Activated T-helper 1 cell treated with anti-CD3 and anti-CD28 coated beads, Interleukin-12 subunit alpha, Interleukin-12 subunit beta, Interleukin-2, Interleukin-4 antibody, amounts not matched to agents 30 ng/mL and 10 ng/mL and 1 ng/mL, durations not matched to agents 14 hours and 24 hours and 36 hours (primary cell): ENCODE measurements at regions not wholly inside any gene's neighbourhood (a gene's known extent, or its start where the extent isn't known, plus 50 kb on each side); places are given as distances from the start of the nearest gene placed in this dataset.

Experiments
- DNase-seq: peaks from one replicate; pipeline ENCODE4 v3.0.0; 2021; ENCODE audit warnings: low spot score
- H3K27ac Mint-ChIP-seq: one replicate; pipeline ENCODE4 v1.8.0; 2021; ENCODE audit warnings: mild to moderate bottlenecking, mixed read lengths
- H3K27me3 Mint-ChIP-seq: one replicate; pipeline ENCODE4 v1.8.0; 2022; ENCODE audit warnings: mild to moderate bottlenecking, moderate library complexity, mixed read lengths; ENCODE audit not compliant: insufficient read depth
- H3K36me3 Mint-ChIP-seq: one replicate; pipeline ENCODE4 v1.8.0; 2021; ENCODE audit warnings: low read depth, mixed read lengths
- H3K4me1 Mint-ChIP-seq: one replicate; pipeline ENCODE4 v1.8.0; 2021; ENCODE audit warnings: low read depth, mixed read lengths
- H3K4me3 Mint-ChIP-seq: one replicate; pipeline ENCODE4 v1.8.0; 2021; ENCODE audit warnings: mild to moderate bottlenecking, moderate library complexity, mixed read lengths
- H3K9me3 Mint-ChIP-seq: one replicate; pipeline ENCODE4 v1.8.0; 2021; ENCODE audit warnings: mixed read lengths
- intact Hi-C: fragments of 100-400 bp; cut with micrococcal nuclease; formaldehyde crosslinking; loops from one replicate; pipeline ENCODE4 v1.15.1; 2024

- no peaks in the 10 kb centered on the region for H3K4me1 Mint-ChIP-seq
- no peaks in the 10 kb centered on the region for H3K36me3 Mint-ChIP-seq
- no peak overlapping the region for H3K27ac Mint-ChIP-seq
- H3K9me3 Mint-ChIP-seq: no peaks in the 10 kb centered on the region
- no peak for DNase-seq
- intact Hi-C loops: loop anchor here (5.0 kb wide), 1 partner anchor 386 kb away; no protein-coding TSS in a partner anchor
- no peaks in the 10 kb centered on the region for H3K27me3 Mint-ChIP-seq
- H3K4me3 Mint-ChIP-seq: no peak overlapping the region
Observed at GRCh38 chr3:76107935-76108570, 322.7 kb upstream of the ZNF717 start.

GRCh38 chr3:76111808-76112207 lies 326.5 kb upstream of the ZNF717 start:
- no peak overlapping the region for H3K4me3 Mint-ChIP-seq
- H3K9me3 Mint-ChIP-seq: no peaks in the 10 kb centered on the region
- no peaks in the 10 kb centered on the region for H3K36me3 Mint-ChIP-seq
- DNase-seq: no peak
- no peak overlapping the region for H3K27ac Mint-ChIP-seq
- intact Hi-C loops: no loop called here
- H3K4me1 Mint-ChIP-seq: no peaks in the 10 kb centered on the region
- H3K27me3 Mint-ChIP-seq: no peaks in the 10 kb centered on the region

- Mint-ChIP-seq H3K27ac (no peak overlapping the region), H3K27me3 (no peaks in the 10 kb centered on the region), H3K4me1 (no peaks in the 10 kb centered on the region), H3K9me3 (peaks cover 9% of the 10 kb centered on the region), H3K4me3 (no peak overlapping the region), H3K36me3 (no peaks in the 10 kb centered on the region)
- intact Hi-C loops: no loop called here
- no peak for DNase-seq
Observed at GRCh38 chr3:76122007-76122406, 336.7 kb upstream of the ZNF717 start.

GRCh38 chr3:76129441-76129840 lies 344.1 kb upstream of the ZNF717 start:
- DNase-seq: no peak
- no peaks in the 10 kb centered on the region for H3K9me3 Mint-ChIP-seq
- H3K4me3 Mint-ChIP-seq: no peak overlapping the region
- H3K36me3 Mint-ChIP-seq: no peaks in the 10 kb centered on the region
- no peaks in the 10 kb centered on the region for H3K4me1 Mint-ChIP-seq
- intact Hi-C loops: no loop called here
- no peak overlapping the region for H3K27ac Mint-ChIP-seq
- H3K27me3 Mint-ChIP-seq: no peaks in the 10 kb centered on the region

GRCh38 chr3:76131396-76132153 lies 346.2 kb upstream of the ZNF717 start:
- no peaks in the 10 kb centered on the region for H3K9me3 Mint-ChIP-seq
- intact Hi-C loops: no loop called here
- no peak overlapping the region for H3K4me3 Mint-ChIP-seq
- H3K36me3 Mint-ChIP-seq: no peaks in the 10 kb centered on the region
- no peak for DNase-seq
- H3K27me3 Mint-ChIP-seq: no peaks in the 10 kb centered on the region
- no peaks in the 10 kb centered on the region for H3K4me1 Mint-ChIP-seq
- no peak overlapping the region for H3K27ac Mint-ChIP-seq

- intact Hi-C loops: no loop called here
- no peak overlapping the region for H3K27ac Mint-ChIP-seq
- no peaks in the 10 kb centered on the region for H3K36me3 Mint-ChIP-seq
- DNase-seq: no peak
- H3K4me1 Mint-ChIP-seq: no peaks in the 10 kb centered on the region
- no peak overlapping the region for H3K4me3 Mint-ChIP-seq
- H3K9me3 Mint-ChIP-seq: no peaks in the 10 kb centered on the region
- no peaks in the 10 kb centered on the region for H3K27me3 Mint-ChIP-seq
Observed at GRCh38 chr3:76132154-76132470, 346.8 kb upstream of the ZNF717 start.

DNA sequence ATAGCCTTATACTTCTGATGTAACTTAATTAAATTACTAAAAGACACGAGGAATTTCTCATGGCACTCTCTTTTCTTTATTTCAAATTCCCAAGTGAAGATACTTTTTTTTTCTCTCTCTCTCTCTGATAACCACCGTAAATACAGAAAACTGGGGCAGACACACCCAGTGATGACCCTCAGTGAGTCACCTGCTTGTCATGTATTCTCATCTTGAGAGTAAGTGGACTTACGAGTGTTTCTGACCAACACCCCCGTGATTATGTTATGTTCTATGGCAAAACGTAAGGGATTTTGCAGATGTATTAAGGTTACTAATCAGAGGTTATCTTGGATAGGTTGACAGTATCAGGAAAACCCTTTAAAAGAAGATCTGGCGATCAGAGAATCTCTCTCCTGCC lies 348.8 kb upstream of the ZNF717 start:
- DNase-seq: no peak
- no peaks in the 10 kb centered on the region for H3K4me1 Mint-ChIP-seq
- H3K27me3 Mint-ChIP-seq: no peaks in the 10 kb centered on the region
- H3K36me3 Mint-ChIP-seq: no peaks in the 10 kb centered on the region
- no peaks in the 10 kb centered on the region for H3K9me3 Mint-ChIP-seq
- intact Hi-C loops: no loop called here
- H3K27ac Mint-ChIP-seq: no peak overlapping the region
- no peak overlapping the region for H3K4me3 Mint-ChIP-seq

DNA sequence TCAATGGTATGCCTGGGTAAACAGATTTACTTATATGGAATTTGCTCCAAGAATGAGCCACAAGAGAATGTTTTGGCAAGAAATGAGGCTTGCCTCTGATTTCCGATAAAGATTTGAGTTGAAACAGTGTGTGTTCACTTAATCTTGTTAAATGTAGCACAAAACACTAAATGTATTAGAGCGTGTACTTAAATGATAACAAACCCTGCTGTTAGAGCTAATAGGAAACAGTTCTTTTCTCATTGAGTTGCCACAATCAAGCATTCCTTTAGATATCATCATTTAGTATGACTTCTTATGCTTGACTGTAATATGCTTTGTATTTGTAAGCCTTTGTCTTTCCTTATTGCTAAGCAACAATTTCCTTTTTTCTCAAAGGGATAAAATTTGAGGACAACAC lies 353.6 kb upstream of the ZNF717 start:
- Mint-ChIP-seq H3K4me3 (no peak overlapping the region), H3K4me1 (no peaks in the 10 kb centered on the region), H3K9me3 (peaks cover 4% of the 10 kb centered on the region), H3K27me3 (no peaks in the 10 kb centered on the region), H3K27ac (no peak overlapping the region), H3K36me3 (no peaks in the 10 kb centered on the region)
- no peak for DNase-seq
- intact Hi-C loops: no loop called here

GRCh38 chr3:76147846-76148245 lies 362.5 kb upstream of the ZNF717 start:
- H3K27ac Mint-ChIP-seq: no peak overlapping the region
- H3K27me3 Mint-ChIP-seq: no peaks in the 10 kb centered on the region
- H3K4me1 Mint-ChIP-seq: no peaks in the 10 kb centered on the region
- no peak for DNase-seq
- peaks cover 10% of the 10 kb centered on the region for H3K9me3 Mint-ChIP-seq
- H3K36me3 Mint-ChIP-seq: no peaks in the 10 kb centered on the region
- no peak overlapping the region for H3K4me3 Mint-ChIP-seq
- intact Hi-C loops: no loop called here

DNA sequence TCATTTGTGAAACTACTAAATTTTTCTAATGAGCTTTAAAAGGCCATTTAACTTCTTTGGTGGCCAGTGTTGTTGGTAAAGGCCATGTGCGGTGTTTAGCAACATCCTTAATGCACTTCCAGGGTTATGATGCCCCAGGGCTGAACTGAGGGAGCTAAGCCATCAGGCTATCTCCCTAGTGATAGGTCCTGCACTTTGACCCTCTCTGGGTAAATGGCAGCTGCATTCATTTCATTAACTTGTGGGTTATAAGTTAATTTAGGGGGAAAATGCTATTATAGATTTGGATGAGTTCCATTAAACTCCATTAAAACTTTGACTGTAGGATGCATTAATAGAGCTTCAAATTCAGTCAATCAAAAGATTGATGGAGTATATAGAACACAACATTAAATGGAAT lies 366.7 kb upstream of the ZNF717 start:
- H3K4me1 Mint-ChIP-seq: no peaks in the 10 kb centered on the region
- intact Hi-C loops: no loop called here
- H3K27ac Mint-ChIP-seq: no peak overlapping the region
- no peak overlapping the region for H3K4me3 Mint-ChIP-seq
- H3K36me3 Mint-ChIP-seq: no peaks in the 10 kb centered on the region
- DNase-seq: no peak
- no peaks in the 10 kb centered on the region for H3K27me3 Mint-ChIP-seq
- H3K9me3 Mint-ChIP-seq: peaks cover 7% of the 10 kb centered on the region

DNA sequence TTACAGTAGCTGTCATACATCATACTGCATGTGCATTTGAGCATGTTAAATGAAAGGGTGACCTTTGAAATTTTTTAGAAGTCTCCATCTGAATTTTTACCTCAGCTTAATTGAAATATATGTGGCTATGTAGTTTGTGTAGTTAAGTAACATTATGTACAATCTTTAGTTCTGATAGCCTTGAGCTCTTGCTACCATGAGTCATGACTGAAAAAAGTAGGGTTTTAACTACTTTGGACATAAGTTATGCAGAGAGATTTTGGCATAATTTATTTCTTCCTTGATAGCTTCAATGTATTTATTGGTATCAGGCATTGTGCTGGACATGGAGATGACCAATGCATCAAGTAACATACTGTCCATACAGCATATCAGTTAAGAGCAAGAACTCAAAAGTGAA lies 376.5 kb upstream of the ZNF717 start:
- DNase-seq: no peak
- no peak overlapping the region for H3K4me3 Mint-ChIP-seq
- H3K27me3 Mint-ChIP-seq: no peaks in the 10 kb centered on the region
- no peaks in the 10 kb centered on the region for H3K36me3 Mint-ChIP-seq
- H3K27ac Mint-ChIP-seq: no peak overlapping the region
- no peaks in the 10 kb centered on the region for H3K4me1 Mint-ChIP-seq
- intact Hi-C loops: no loop called here
- H3K9me3 Mint-ChIP-seq: peaks cover 8% of the 10 kb centered on the region

DNA sequence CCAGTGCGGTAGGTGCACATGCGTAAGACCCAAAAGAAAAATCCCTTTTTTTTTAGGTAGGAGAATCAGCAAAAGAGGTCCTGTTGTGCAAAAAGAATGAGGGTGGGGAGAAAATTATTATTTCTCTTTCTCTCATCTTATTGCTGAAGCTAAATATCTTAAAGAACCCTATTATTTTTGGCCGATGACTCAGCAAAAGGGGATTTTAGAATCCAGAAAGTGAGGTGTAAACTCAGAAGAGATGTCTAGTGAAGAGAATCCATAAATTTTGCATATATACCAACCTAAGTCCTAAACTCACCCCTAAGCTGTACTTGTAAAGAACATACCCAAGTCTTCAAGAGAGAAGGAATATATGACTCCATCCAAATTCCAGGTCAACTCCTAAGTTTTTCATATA lies 386.3 kb upstream of the ZNF717 start:
- Mint-ChIP-seq H3K9me3 (peaks cover 18% of the 10 kb centered on the region), H3K36me3 (no peaks in the 10 kb centered on the region), H3K27ac (no peak overlapping the region), H3K27me3 (no peaks in the 10 kb centered on the region), H3K4me3 (no peak overlapping the region), H3K4me1 (no peaks in the 10 kb centered on the region)
- DNase-seq: no peak
- intact Hi-C loops: no loop called here

DNA sequence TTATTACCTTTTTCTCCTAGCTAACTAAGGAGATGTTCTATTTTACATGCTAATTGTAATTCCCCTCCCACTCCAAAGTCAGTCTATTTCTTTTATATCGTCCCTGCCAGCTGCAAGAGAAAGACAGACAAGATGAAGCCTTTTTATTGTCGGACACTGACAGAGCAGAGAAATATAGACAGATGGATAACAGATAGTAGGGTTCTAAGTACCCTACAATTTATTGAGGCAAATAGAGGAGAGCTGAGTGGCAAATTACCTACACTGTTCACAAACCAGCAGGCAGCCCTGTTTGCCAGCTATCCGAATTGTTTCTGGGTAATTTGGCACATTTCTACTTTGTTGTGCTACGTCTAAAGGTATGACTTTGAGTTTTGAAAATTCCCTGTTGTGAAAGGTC lies 392.3 kb upstream of the ZNF717 start:
- H3K36me3 Mint-ChIP-seq: no peaks in the 10 kb centered on the region
- no peaks in the 10 kb centered on the region for H3K27me3 Mint-ChIP-seq
- no peak overlapping the region for H3K27ac Mint-ChIP-seq
- H3K4me1 Mint-ChIP-seq: no peaks in the 10 kb centered on the region
- no peak for DNase-seq
- H3K9me3 Mint-ChIP-seq: peaks cover 3% of the 10 kb centered on the region
- no peak overlapping the region for H3K4me3 Mint-ChIP-seq
- intact Hi-C loops: no loop called here

DNA sequence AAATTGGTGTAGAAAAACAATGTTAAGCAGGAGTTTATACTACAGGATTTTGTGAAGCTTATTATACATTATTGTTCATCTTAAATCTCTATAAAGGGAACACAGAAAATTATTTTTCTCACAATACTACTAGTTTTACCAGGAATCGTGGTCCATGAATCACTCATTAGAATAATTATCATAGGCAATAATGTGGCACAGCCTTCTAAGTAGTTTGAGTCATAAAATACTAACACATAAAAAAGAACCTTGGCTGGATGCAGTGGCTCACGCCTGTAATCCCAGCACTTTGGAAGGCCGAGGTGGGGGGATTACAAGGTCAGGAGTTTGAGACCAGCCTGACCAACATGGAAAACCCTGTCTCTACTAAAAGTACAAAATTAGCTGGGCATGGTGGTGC lies 393.1 kb upstream of the ZNF717 start:
- H3K27me3 Mint-ChIP-seq: no peaks in the 10 kb centered on the region
- no peaks in the 10 kb centered on the region for H3K36me3 Mint-ChIP-seq
- no peak for DNase-seq
- H3K27ac Mint-ChIP-seq: no peak overlapping the region
- no peak overlapping the region for H3K4me3 Mint-ChIP-seq
- no peaks in the 10 kb centered on the region for H3K4me1 Mint-ChIP-seq
- intact Hi-C loops: no loop called here
- no peaks in the 10 kb centered on the region for H3K9me3 Mint-ChIP-seq
